BLaER1 (cell line): ENCODE measurements at regions not wholly inside any gene's neighbourhood (a gene's known extent, or its start where the extent isn't known, plus 50 kb on each side); places are given as distances from the start of the nearest gene placed in this dataset.

Experiments used
- H3K27ac ChIP-seq: shearing (Covaris generic); formaldehyde crosslinking; 2 replicates; pipeline ENCODE4 v1.8.1; 2022
- H3K27me3 ChIP-seq: shearing (Covaris generic); formaldehyde crosslinking; 2 replicates; pipeline ENCODE4 v1.8.1; 2022
- H3K36me3 ChIP-seq: shearing (Covaris generic); formaldehyde crosslinking; 2 replicates; pipeline ENCODE4 v1.8.1; 2022
- H3K4me1 ChIP-seq: shearing (Covaris generic); formaldehyde crosslinking; 2 replicates; pipeline ENCODE4 v1.8.1; 2022
- H3K4me2 ChIP-seq: shearing (Covaris generic); formaldehyde crosslinking; 2 replicates; pipeline ENCODE4 v1.8.1; 2022
- H3K4me3 ChIP-seq: shearing (Covaris generic); formaldehyde crosslinking; 2 replicates; pipeline ENCODE4 v1.8.1; 2022
- H3K9ac ChIP-seq: shearing (Covaris generic); formaldehyde crosslinking; 2 replicates; pipeline ENCODE4 v1.8.1; 2022
- H3K9me3 ChIP-seq: shearing (Covaris generic); formaldehyde crosslinking; 2 replicates; pipeline ENCODE4 v1.8.1; 2022
- H4K20me1 ChIP-seq: shearing (Covaris generic); formaldehyde crosslinking; 2 replicates; pipeline ENCODE4 v1.8.1; 2022
- Cebpa-rat ChIP-seq: shearing (Covaris generic); IDR thresholded peaks from 2 replicates; pipeline ENCODE4 v1.8.1; 2022

- no peak for TF ChIP-seq Cebpa-rat
- Histone ChIP-seq H3K9me3 (no peaks in the 10 kb centered on the region), H3K4me2 (no peak overlapping the region), H3K4me1 (no peaks in the 10 kb centered on the region), H3K27ac (no peak overlapping the region), H3K9ac (no peak overlapping the region), H3K4me3 (no peak overlapping the region), H4K20me1 (no peaks in the 10 kb centered on the region), H3K27me3 (no peaks in the 10 kb centered on the region), H3K36me3 (no peaks in the 10 kb centered on the region)
These were observed 452.3 kb downstream of the OMA1 start for GRCh38 chr1:58094221-58094620.

- no peak for TF ChIP-seq Cebpa-rat
These were observed 455.9 kb downstream of the OMA1 start for GRCh38 chr1:58090640-58091039.

GRCh38 chr1:58089898-58090534 lies 456.5 kb downstream of the OMA1 start:
- H3K27me3 ChIP-seq, result no peaks in the 10 kb centered on the region
- H4K20me1 ChIP-seq, result no peaks in the 10 kb centered on the region
- no peak overlapping the region for H3K4me2 ChIP-seq
- no peak overlapping the region for H3K4me3 ChIP-seq
- no peaks in the 10 kb centered on the region for H3K9me3 ChIP-seq
- H3K27ac ChIP-seq, result no peak overlapping the region
- H3K9ac ChIP-seq, result no peak overlapping the region
- no peak for TF ChIP-seq Cebpa-rat
- H3K36me3 ChIP-seq, result no peaks in the 10 kb centered on the region
- no peaks in the 10 kb centered on the region for H3K4me1 ChIP-seq

More at GRCh38 chr1:58090640-58091039, 455.9 kb downstream of the OMA1 start:
- no peak overlapping the region for H3K4me3 ChIP-seq
- H3K4me2 ChIP-seq, result no peak overlapping the region
- no peak overlapping the region for H3K27ac ChIP-seq
- no peaks in the 10 kb centered on the region for H4K20me1 ChIP-seq
- no peaks in the 10 kb centered on the region for H3K9me3 ChIP-seq
- no peaks in the 10 kb centered on the region for H3K36me3 ChIP-seq
- no peak overlapping the region for H3K9ac ChIP-seq
- no peaks in the 10 kb centered on the region for H3K27me3 ChIP-seq
- no peaks in the 10 kb centered on the region for H3K4me1 ChIP-seq

- H3K4me1 ChIP-seq, result no peaks in the 10 kb centered on the region
- no peak for TF ChIP-seq Cebpa-rat
- no peak overlapping the region for H3K27ac ChIP-seq
- no peaks in the 10 kb centered on the region for H3K9me3 ChIP-seq
- H3K4me2 ChIP-seq, result no peak overlapping the region
- H3K36me3 ChIP-seq, result no peaks in the 10 kb centered on the region
- no peaks in the 10 kb centered on the region for H4K20me1 ChIP-seq
- no peaks in the 10 kb centered on the region for H3K27me3 ChIP-seq
- H3K9ac ChIP-seq, result no peak overlapping the region
- H3K4me3 ChIP-seq, result no peak overlapping the region
These were observed 462.3 kb downstream of the OMA1 start for GRCh38 chr1:58084266-58084665.

GRCh38 chr1:58082596-58082995 lies 463.9 kb downstream of the OMA1 start:
- H3K9me3 ChIP-seq, result no peaks in the 10 kb centered on the region
- no peak overlapping the region for H3K4me2 ChIP-seq
- no peaks in the 10 kb centered on the region for H4K20me1 ChIP-seq
- TF ChIP-seq Cebpa-rat, result no peak
- no peaks in the 10 kb centered on the region for H3K4me1 ChIP-seq
- no peak overlapping the region for H3K27ac ChIP-seq
- no peak overlapping the region for H3K4me3 ChIP-seq
- H3K27me3 ChIP-seq, result no peaks in the 10 kb centered on the region
- no peaks in the 10 kb centered on the region for H3K36me3 ChIP-seq
- H3K9ac ChIP-seq, result no peak overlapping the region

- H4K20me1 ChIP-seq, result no peaks in the 10 kb centered on the region
These were observed 470.3 kb downstream of the OMA1 start for GRCh38 chr1:58076258-58076657.

GRCh38 chr1:58075188-58075578 lies 471.3 kb downstream of the OMA1 start:
- Histone ChIP-seq H3K9me3 (no peaks in the 10 kb centered on the region), H4K20me1 (no peaks in the 10 kb centered on the region), H3K4me1 (no peaks in the 10 kb centered on the region), H3K4me3 (no peak overlapping the region), H3K4me2 (no peak overlapping the region), H3K9ac (no peak overlapping the region), H3K36me3 (no peaks in the 10 kb centered on the region), H3K27me3 (no peaks in the 10 kb centered on the region), H3K27ac (no peak overlapping the region)
- no peak for TF ChIP-seq Cebpa-rat

More at GRCh38 chr1:58076258-58076657, 470.3 kb downstream of the OMA1 start:
- H3K4me1 ChIP-seq, result no peaks in the 10 kb centered on the region
- H3K4me3 ChIP-seq, result no peak overlapping the region
- no peak overlapping the region for H3K27ac ChIP-seq
- no peak for TF ChIP-seq Cebpa-rat
- H3K27me3 ChIP-seq, result no peaks in the 10 kb centered on the region
- no peak overlapping the region for H3K4me2 ChIP-seq
- no peaks in the 10 kb centered on the region for H3K36me3 ChIP-seq
- H3K9me3 ChIP-seq, result no peaks in the 10 kb centered on the region
- no peak overlapping the region for H3K9ac ChIP-seq

- Histone ChIP-seq H3K36me3 (no peaks in the 10 kb centered on the region), H3K27me3 (no peaks in the 10 kb centered on the region), H3K4me3 (no peak overlapping the region), H3K4me2 (no peak overlapping the region), H3K4me1 (no peaks in the 10 kb centered on the region), H3K9me3 (no peaks in the 10 kb centered on the region), H4K20me1 (no peaks in the 10 kb centered on the region), H3K27ac (no peak overlapping the region), H3K9ac (no peak overlapping the region)
- TF ChIP-seq Cebpa-rat, result no peak
These were observed 474.1 kb downstream of the OMA1 start for GRCh38 chr1:58072450-58072849.

GRCh38 chr1:58067082-58067481 lies 479.4 kb downstream of the OMA1 start:
- Histone ChIP-seq H3K4me2 (no peak overlapping the region), H3K36me3 (no peaks in the 10 kb centered on the region), H3K27me3 (no peaks in the 10 kb centered on the region), H3K9ac (no peak overlapping the region), H3K4me1 (no peaks in the 10 kb centered on the region), H3K27ac (no peak overlapping the region), H3K9me3 (no peaks in the 10 kb centered on the region), H4K20me1 (no peaks in the 10 kb centered on the region), H3K4me3 (no peak overlapping the region)
- TF ChIP-seq Cebpa-rat, result no peak

GRCh38 chr1:58065520-58065919 lies 481.0 kb downstream of the OMA1 start:
- H3K9ac ChIP-seq, result no peak overlapping the region

GRCh38 chr1:58064166-58064565 lies 482.4 kb downstream of the OMA1 start:
- TF ChIP-seq Cebpa-rat, result no peak
- no peak overlapping the region for H3K9ac ChIP-seq
- H3K36me3 ChIP-seq, result no peaks in the 10 kb centered on the region
- no peak overlapping the region for H3K27ac ChIP-seq
- H4K20me1 ChIP-seq, result no peaks in the 10 kb centered on the region
- H3K4me3 ChIP-seq, result no peak overlapping the region
- H3K4me1 ChIP-seq, result no peaks in the 10 kb centered on the region
- H3K9me3 ChIP-seq, result no peaks in the 10 kb centered on the region
- no peak overlapping the region for H3K4me2 ChIP-seq
- no peaks in the 10 kb centered on the region for H3K27me3 ChIP-seq

More at GRCh38 chr1:58065520-58065919, 481.0 kb downstream of the OMA1 start:
- no peaks in the 10 kb centered on the region for H3K9me3 ChIP-seq
- no peak overlapping the region for H3K4me2 ChIP-seq
- H3K4me3 ChIP-seq, result no peak overlapping the region
- H4K20me1 ChIP-seq, result no peaks in the 10 kb centered on the region
- TF ChIP-seq Cebpa-rat, result no peak
- no peaks in the 10 kb centered on the region for H3K36me3 ChIP-seq
- H3K27ac ChIP-seq, result no peak overlapping the region
- no peaks in the 10 kb centered on the region for H3K4me1 ChIP-seq
- no peaks in the 10 kb centered on the region for H3K27me3 ChIP-seq
